Omental fat pad (tissue), 3 donors: ENCODE measurements at regions not wholly inside any gene's neighbourhood (a gene's known extent, or its start where the extent isn't known, plus 50 kb on each side); places are given as distances from the start of the nearest gene placed in this dataset.

ENCODE experiments used
- ATAC-seq: fragments of 150-250 bp; one replicate; pipeline ENCODE4 v1.9.1; 2016; ENCODE audit warnings: mild to moderate bottlenecking, moderate library complexity; ENCODE audit not compliant: low FRiP score
- DNase-seq: peaks from one replicate; pipeline ENCODE4 v3.0.0-alpha.2; 2019; ENCODE audit warnings: low spot score
- TF ChIP-seq, protein P1 (sequence below), 3 donors: fragments of 450-650 bp; IDR thresholded peaks; one replicate each; pipeline ENCODE4 v1.5.1; 2016 to 2017; ENCODE audit warnings: antibody characterized with exemption in 3 of 3, mild to moderate bottlenecking in 3 of 3, moderate library complexity in 2 of 3

DNA sequence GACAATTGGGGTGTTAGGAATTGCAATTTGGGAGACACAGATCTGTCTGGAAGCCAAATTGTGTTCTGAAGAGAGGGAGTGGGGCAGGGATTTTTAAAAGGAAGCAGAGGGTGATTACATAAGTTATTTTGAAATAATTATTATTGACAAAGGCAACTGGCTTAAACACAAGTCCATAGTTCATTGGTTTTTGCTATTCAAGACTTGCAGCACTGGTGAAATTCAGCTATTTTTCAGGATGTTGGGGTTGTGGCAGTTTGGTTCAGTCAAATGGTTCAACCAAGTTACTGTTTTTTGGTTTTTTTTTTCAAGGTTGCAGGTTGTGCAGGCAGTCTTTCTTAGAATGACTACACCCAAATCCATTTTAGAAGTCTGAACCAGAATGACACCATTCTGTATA is 300.0 kb upstream of the DEPDC1 start:
- DNase-seq: no peak
- TF ChIP-seq, protein P1, sequence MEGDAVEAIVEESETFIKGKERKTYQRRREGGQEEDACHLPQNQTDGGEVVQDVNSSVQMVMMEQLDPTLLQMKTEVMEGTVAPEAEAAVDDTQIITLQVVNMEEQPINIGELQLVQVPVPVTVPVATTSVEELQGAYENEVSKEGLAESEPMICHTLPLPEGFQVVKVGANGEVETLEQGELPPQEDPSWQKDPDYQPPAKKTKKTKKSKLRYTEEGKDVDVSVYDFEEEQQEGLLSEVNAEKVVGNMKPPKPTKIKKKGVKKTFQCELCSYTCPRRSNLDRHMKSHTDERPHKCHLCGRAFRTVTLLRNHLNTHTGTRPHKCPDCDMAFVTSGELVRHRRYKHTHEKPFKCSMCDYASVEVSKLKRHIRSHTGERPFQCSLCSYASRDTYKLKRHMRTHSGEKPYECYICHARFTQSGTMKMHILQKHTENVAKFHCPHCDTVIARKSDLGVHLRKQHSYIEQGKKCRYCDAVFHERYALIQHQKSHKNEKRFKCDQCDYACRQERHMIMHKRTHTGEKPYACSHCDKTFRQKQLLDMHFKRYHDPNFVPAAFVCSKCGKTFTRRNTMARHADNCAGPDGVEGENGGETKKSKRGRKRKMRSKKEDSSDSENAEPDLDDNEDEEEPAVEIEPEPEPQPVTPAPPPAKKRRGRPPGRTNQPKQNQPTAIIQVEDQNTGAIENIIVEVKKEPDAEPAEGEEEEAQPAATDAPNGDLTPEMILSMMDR (IDR thresholded peaks at IDR 0.05): no peak
- no peak for ATAC-seq

DNA sequence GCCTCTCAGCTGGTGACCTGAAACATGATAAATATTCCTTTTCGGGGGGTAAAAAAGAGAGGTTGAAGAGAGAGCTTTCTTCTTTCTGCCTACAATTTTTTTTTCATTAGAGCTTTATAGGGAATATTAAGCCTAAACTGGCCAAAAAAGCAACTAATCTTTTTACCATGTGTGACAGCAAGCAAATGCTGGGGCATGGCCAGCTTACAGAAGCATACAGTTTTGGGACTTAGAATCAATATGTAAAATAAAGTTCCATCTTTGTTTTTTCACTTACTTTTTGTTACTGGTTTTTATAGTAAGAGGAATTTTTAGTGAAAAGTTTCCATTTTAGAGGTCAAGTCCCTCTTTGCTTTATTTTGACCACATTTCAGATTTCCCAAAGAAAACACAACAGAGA is 301.2 kb upstream of the DEPDC1 start:
- TF ChIP-seq, protein P1 (IDR thresholded peaks at IDR 0.05): no peak
- DNase-seq: no peak
- ATAC-seq: no peak

DNA sequence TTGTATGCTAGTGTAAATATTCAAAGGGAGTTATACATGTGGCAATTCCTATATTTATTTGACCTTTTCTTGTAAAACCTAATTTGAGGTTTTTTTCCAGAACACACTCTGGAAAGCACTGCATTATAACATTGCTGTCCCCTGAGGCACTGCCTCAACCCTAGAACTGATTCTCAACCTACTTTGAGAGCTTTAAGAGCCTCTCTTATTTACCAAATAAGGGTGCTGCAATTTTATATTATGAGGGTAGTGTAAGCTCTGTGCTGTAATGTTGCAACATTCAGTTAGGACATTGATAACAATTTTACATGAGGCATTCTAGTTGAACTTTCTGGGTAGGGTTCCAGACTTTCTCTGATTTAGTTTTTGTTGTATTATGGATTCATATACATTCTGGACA is 302.2 kb upstream of the DEPDC1 start:
- DNase-seq: no peak
- ATAC-seq: no peak

DNA sequence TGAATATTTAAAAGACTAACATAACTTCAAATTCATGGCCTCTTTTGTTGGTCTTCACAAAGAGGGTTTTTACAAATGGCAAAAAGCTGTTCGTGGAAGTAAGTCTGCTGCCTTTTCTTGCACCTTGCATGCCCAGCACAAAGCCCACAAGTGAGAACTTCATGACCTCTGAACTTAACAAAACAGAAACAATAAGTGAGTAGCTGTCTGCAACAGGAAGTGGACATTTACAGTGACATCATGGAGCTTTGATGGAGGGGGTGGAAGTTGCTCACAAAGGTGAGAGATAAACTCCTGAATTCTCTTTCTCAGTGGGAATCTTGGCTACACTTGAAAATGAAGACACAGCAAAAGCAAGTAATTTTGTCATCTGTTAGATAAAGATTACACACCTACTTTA is 303.3 kb upstream of the DEPDC1 start:
- TF ChIP-seq, protein P1 (IDR thresholded peaks at IDR 0.05): no peak
- DNase-seq: no peak
- no peak for ATAC-seq

More for the DNA sequence above, 302.2 kb upstream of the DEPDC1 start:
- TF ChIP-seq, protein P1 (IDR thresholded peaks at IDR 0.05): no peak

DNA sequence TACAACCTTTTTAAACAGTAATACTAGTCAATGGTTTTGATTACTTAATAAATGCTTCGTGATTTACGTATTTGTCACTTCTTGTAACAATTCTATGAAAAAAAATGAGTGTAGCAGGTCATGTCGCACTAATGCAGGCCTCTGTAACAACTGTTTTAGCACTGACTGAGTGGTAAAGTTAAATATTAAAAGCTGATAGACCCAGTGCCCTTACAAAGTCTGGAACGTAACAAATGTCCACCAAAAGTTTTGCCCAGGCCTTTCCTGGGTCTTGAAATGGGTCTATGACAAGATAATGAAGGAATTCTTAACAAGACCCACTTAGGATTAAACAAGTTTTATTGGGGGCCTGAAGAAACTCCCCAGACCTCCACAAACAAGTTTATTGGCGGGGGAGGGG is 304.6 kb upstream of the DEPDC1 start:
- ATAC-seq (no peak), DNase-seq (no peak)
- TF ChIP-seq, protein P1 (IDR thresholded peaks at IDR 0.05): no peak

DNA sequence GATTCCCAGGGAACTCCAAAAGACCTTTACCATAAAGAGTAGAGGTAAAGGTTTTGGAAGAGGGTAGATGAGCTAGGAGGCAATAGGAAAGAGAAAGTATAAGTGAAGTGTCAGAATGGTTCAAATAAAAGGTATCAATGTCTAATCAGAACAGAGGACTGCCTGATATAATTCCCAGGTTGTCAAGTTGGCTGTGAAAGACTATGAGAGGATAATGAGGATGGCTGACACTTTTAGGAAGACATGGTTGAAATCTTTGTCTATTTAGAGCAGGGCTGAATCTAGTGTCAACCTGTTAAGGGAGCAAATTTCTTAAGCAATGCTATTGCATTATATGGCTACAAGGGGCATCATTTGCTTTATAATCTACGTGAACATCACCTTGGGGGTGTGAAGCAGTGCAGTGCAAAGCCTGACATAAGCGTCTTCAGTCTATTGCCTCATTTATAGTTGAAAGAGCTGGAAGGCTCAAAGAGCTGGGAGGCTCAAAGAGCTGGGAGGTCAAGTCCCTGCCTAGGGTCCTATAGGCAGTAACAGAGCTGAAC is 308.3 kb upstream of the DEPDC1 start:
- ATAC-seq: no peak
- TF ChIP-seq, protein P1 (IDR thresholded peaks at IDR 0.05): no peak
- DNase-seq: no peak

DNA sequence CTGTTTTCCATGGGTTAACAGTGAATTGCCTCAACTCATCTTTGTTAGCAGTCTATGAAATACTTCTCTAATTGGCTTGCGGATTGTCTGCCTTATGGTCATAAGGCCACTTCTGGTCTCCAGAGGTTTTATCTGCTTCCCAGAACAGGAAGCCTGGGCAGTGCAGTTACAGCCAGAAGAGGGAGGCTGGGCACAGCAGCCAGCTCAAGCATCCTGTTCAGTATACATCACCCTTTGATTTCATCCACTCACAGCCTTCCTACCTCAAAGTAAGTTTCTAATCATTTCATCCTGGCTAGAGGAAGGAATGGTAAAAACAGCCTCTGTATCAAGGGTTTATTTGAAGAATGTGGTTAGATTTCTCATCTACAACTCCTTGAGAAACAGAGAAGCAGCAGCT is 311.5 kb upstream of the DEPDC1 start:
- ATAC-seq (no peak), DNase-seq (no peak)

More for the DNA sequence above, 311.5 kb upstream of the DEPDC1 start:
- TF ChIP-seq, protein P1 (IDR thresholded peaks at IDR 0.05): no peak
